Tibial artery (tissue), 4 donors: ENCODE measurements at regions not wholly inside any gene's neighbourhood (a gene's known extent, or its start where the extent isn't known, plus 50 kb on each side); places are given as distances from the start of the nearest gene placed in this dataset.

Experiments used
- DNase-seq, 2 donors: peaks; one replicate each; pipeline ENCODE4 v3.0.0-alpha.2; 2019
- H3K27ac ChIP-seq, 2 donors: fragments of 200-600 bp; sonication (generic) in 1 of 2; 1 replicate in 1 of 2; 2 replicates in 1 of 2; pipeline ENCODE4 v1.5.1; 2018 to 2019; ENCODE audit warnings: mild to moderate bottlenecking in 1 of 2
- H3K27me3 ChIP-seq, 2 donors: fragments of 200-600 bp; sonication (generic) in 1 of 2; one replicate each; pipeline versions ENCODE4 v1.5.1 to v1.6.0; 2016 to 2019
- H3K36me3 ChIP-seq, 3 donors: fragments of 200-600 bp; sonication (generic) in 2 of 3; one replicate each; pipeline ENCODE4 v1.5.1; 2016 to 2019; ENCODE audit warnings: mild to moderate bottlenecking in 2 of 3
- H3K4me1 ChIP-seq, 4 donors: fragments of 200-600 bp; sonication (generic) in 2 of 4; 1 replicate in 3 of 4; 2 replicates in 1 of 4; pipeline ENCODE4 v1.5.1; 2016 to 2019
- H3K4me3 ChIP-seq, 2 donors: fragments of 200-600 bp; sonication (generic) in 1 of 2; 1 replicate in 1 of 2; 2 replicates in 1 of 2; pipeline ENCODE4 v1.5.1; 2018 to 2019; ENCODE audit warnings: mild to moderate bottlenecking in 2 of 2
- H3K9me3 ChIP-seq, 3 donors: fragments of 200-600 bp; sonication (generic) in 1 of 3; one replicate each; pipeline ENCODE4 v1.5.1; 2016 to 2019
- intact Hi-C: fragments of 100-400 bp; cut with DNase I; formaldehyde crosslinking; loops from one replicate; pipeline ENCODE4 v1.15.0; 2023; ENCODE audit warnings: low total_unique reads
- TF ChIP-seq, protein P1 (sequence below), 2 experiments: fragments of 200-600 bp in 1 of 2; fragments of 450-650 bp in 1 of 2; IDR thresholded peaks; one replicate each; pipeline ENCODE4 v1.5.1; 2017 to 2019; ENCODE audit warnings: antibody characterized with exemption in 2 of 2, mild to moderate bottlenecking in 1 of 2, moderate library complexity in 1 of 2

DNA sequence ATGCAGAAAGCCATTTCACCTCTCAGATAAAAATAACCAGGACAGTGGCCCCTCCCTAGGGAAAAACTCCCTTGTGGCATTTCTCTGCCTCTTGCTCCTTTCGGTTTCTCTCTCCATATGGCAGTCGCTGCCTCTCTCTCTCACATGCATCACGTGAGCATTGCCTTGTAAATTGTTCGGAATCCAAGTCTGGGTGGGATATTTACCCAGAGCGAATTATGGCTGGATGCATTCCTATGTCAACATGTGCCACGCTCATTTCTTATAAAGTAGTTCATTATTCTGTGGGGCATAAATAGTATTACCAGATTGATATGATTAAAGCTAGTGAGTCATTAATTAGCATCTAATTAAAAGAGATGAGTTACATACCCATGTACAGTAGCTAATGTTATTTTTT is 392.9 kb downstream of the INSC start:
- Histone ChIP-seq H3K27me3 (no peaks in the 10 kb centered on the region), H3K36me3 (no peaks in the 10 kb centered on the region), H3K27ac (no peak overlapping the region), H3K4me3 (peak overlapping the region; percentile 15 to 30), H3K4me1 (no peaks in the 10 kb centered on the region), H3K9me3 (no peaks in the 10 kb centered on the region)
- DNase-seq = no peak
- intact Hi-C loops = no loop called here
- TF ChIP-seq, protein P1, sequence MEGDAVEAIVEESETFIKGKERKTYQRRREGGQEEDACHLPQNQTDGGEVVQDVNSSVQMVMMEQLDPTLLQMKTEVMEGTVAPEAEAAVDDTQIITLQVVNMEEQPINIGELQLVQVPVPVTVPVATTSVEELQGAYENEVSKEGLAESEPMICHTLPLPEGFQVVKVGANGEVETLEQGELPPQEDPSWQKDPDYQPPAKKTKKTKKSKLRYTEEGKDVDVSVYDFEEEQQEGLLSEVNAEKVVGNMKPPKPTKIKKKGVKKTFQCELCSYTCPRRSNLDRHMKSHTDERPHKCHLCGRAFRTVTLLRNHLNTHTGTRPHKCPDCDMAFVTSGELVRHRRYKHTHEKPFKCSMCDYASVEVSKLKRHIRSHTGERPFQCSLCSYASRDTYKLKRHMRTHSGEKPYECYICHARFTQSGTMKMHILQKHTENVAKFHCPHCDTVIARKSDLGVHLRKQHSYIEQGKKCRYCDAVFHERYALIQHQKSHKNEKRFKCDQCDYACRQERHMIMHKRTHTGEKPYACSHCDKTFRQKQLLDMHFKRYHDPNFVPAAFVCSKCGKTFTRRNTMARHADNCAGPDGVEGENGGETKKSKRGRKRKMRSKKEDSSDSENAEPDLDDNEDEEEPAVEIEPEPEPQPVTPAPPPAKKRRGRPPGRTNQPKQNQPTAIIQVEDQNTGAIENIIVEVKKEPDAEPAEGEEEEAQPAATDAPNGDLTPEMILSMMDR (IDR thresholded peaks at IDR 0.05) = no peak

DNA sequence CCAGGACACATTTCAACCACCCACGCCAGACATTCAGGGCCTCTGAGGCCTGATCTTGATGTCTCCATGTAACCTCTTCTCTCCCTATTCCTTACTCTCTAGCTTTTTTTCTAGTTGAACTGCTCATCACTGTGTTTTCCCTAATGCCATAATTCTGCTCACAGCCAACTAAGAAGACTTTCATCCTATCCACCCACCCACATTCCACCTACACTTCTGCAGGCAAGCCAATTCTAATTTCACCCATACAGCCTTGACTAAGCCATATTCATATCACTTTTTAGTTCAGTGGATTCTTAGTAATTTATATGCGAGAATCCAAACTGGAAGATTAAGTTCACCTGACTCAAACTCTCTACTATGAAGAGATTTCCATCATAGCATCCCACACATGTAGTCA is 394.4 kb downstream of the INSC start:
- Histone ChIP-seq H3K27me3 (no peaks in the 10 kb centered on the region), H3K4me3 (no peak overlapping the region), H3K36me3 (no peaks in the 10 kb centered on the region), H3K4me1 (no peaks in the 10 kb centered on the region), H3K9me3 (peaks cover 0 to 4% (median 0%) of the 10 kb centered on the region in 3 donors), H3K27ac (no peak overlapping the region)
- intact Hi-C loops = no loop called here
- TF ChIP-seq, protein P1 (IDR thresholded peaks at IDR 0.05) = no peak
- no peak for DNase-seq

DNA sequence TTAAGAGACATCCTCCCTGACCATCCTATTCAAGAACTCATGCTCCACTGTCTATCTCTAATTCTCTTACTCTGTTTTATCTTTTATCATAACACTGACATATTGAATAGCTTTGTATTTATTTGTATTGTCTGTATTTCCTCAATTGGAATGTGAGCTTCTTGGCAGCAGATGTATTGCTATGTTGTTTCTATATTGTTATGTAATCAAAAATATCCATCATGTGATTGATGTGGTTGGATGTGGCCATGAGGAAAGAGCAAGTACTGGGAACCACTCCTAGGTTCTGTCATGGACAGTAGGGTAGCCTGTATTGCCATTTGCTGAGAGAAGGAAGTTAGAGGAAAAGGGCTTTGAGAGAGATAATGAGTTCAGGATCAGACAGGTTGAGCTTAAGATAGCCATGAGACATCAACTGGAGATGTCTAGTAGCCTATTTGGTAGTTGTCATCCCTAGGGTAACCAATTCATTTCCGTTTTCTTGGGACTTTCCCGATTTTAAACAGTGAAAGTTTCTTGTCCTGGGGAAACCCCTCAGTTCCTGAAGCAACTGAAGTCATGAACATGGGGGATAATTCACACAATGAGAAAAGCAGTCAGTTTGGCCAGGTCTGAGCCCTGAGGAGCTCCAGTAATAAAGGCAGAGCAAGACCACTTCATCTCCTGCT is 404.5 kb downstream of the INSC start:
- Histone ChIP-seq H3K9me3 (peaks cover 0 to 3% (median 0%) of the 10 kb centered on the region in 3 donors), H3K27me3 (no peaks in the 10 kb centered on the region), H3K27ac (no peak overlapping the region), H3K4me1 (no peaks in the 10 kb centered on the region), H3K4me3 (no peak overlapping the region), H3K36me3 (no peaks in the 10 kb centered on the region)
- intact Hi-C loops = no loop called here
- TF ChIP-seq, protein P1 (IDR thresholded peaks at IDR 0.05) = no peak
- no peak for DNase-seq

DNA sequence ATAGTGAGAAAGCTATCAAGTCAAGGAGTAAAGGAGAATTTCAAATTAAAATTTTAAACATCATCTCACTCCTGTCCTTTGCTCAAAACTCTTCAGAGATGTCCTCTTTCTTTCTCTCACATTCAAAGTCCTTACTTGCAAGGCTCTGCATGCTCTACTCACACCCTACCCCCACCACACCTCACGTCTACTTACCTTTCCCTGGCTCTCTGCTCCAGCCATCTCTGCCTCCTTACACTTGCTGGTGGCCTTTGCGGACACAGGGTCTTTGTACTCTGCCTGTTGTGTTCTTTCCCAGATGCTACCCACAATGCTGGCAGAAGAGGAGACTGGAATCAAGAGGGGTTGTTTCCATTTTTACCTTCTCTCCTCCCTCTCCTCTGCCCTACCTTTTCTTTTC is 405.2 kb downstream of the INSC start:
- H3K4me1 ChIP-seq = no peaks in the 10 kb centered on the region
- H3K36me3 ChIP-seq = no peaks in the 10 kb centered on the region
- H3K4me3 ChIP-seq = no peak overlapping the region
- peaks cover 0 to 3% (median 0%) of the 10 kb centered on the region in 3 donors for H3K9me3 ChIP-seq
- H3K27me3 ChIP-seq = no peaks in the 10 kb centered on the region
- intact Hi-C loops = no loop called here
- no peak for DNase-seq
- TF ChIP-seq, protein P1 (IDR thresholded peaks at IDR 0.05) = no peak
- no peak overlapping the region for H3K27ac ChIP-seq

DNA sequence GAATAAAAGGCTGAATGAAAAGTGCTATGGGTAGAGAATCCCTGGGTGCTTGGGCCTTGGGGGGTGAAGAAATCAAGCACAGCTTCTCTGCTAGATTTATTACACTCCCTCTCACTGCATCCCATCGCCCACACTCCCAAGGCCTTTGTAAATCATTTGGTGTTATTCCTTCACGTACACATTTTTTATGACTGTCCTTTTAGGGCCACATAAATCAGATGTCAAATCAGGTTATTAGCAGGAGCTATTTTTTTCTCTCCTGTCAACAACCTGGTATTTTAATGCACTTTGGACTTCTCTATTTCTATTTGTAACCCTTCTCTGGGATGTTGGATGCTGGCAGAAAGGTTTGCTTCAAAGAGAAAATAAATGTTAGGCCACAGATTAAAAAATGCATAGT is 408.8 kb downstream of the INSC start:
- TF ChIP-seq, protein P1 (IDR thresholded peaks at IDR 0.05) = no peak
- Histone ChIP-seq H3K4me1 (no peaks in the 10 kb centered on the region), H3K36me3 (no peaks in the 10 kb centered on the region)

More for the DNA sequence above, 408.8 kb downstream of the INSC start:
- DNase-seq = no peak
- H3K27ac ChIP-seq = no peak overlapping the region
- no peaks in the 10 kb centered on the region for H3K27me3 ChIP-seq
- H3K4me3 ChIP-seq = no peak overlapping the region
- H3K9me3 ChIP-seq = peaks cover 0 to 21% (median 15%) of the 10 kb centered on the region in 3 donors
- intact Hi-C loops = no loop called here
